A549 (cell line): ENCODE measurements at regions not wholly inside any gene's neighbourhood (a gene's known extent, or its start where the extent isn't known, plus 50 kb on each side); places are given as distances from the start of the nearest gene placed in this dataset.
A peak's percentile ranks its signal among the peaks of the same experiment; 100 is the strongest.

Experiments used
- ATAC-seq, 2 experiments: fragments of 200-7000 bp in 1 of 2; fragments of >200 bp in 1 of 2; cut with Nextera tagmentation in 1 of 2; cut with Tn5 transposase in 1 of 2; 3 replicates each; pipeline versions ENCODE4 v1.8.0 to v1.9.1; 2018 to 2020; ENCODE audit warnings: mild to moderate bottlenecking in 1 of 2, moderate library complexity in 1 of 2
- CTCF ChIA-PET: fragments of 300-600 bp; sonication (Branson Sonifier 250); formaldehyde crosslinking; extraction: SDS; loops from one replicate; lab custom pipeline; 2021; ENCODE audit warnings: antibody characterized with exemption, inconsistent platforms; lab: Yijun Ruan, JAX
- POLR2A ChIA-PET: fragments of 350-600 bp; formaldehyde crosslinking; extraction: SDS; loops from one replicate; lab custom pipeline; 2021; ENCODE audit warnings: antibody characterized with exemption, inconsistent platforms; lab: Yijun Ruan, JAX
- DNase-seq, 2 experiments: peaks; one replicate each; pipeline versions ENCODE4 v3.0.0 to v3.0.0-alpha.2; 2011 to 2016; ENCODE audit warnings: low read depth in 1 of 2, low spot score in 1 of 2
- FAIRE-seq: peaks from 2 replicates; lab custom pipeline; 2011; peaks lifted over from hg19 to GRCh38; lab: Jason Lieb, UNC
- H3K27ac ChIP-seq, 2 experiments: fragments of >200 bp; sonication (Bioruptor Twin); formaldehyde crosslinking; 3 replicates each; pipeline ENCODE4 v1.5.1; 2016 to 2017
- H3K4me1 ChIP-seq: fragments of >200 bp; sonication (Bioruptor Twin); formaldehyde crosslinking; 3 replicates; pipeline ENCODE4 v1.6.1; 2016
- H3K4me2 ChIP-seq: fragments of >200 bp; sonication (Bioruptor Twin); formaldehyde crosslinking; 3 replicates; pipeline ENCODE4 v1.6.1; 2016
- H3K4me3 ChIP-seq: fragments of >200 bp; sonication (Bioruptor Twin); formaldehyde crosslinking; 3 replicates; pipeline ENCODE4 v1.5.1; 2016
- H3K9me3 ChIP-seq: fragments of >200 bp; sonication (Bioruptor Twin); formaldehyde crosslinking; 3 replicates; pipeline ENCODE4 v1.6.1; 2016
- BCL3 ChIP-seq: fragments of >200 bp; sonication (Bioruptor Twin); formaldehyde crosslinking; IDR thresholded peaks from 3 replicates; pipeline ENCODE4 v1.6.1; 2016
- CEBPB ChIP-seq, 2 experiments: fragments of >200 bp in 1 of 2; sonication (Bioruptor Twin) in 1 of 2; formaldehyde crosslinking in 1 of 2; IDR thresholded peaks; 2 replicates each; pipeline ENCODE4 v1.6.1; 2012 to 2016
- CHD4 ChIP-seq: fragments of 200-600 bp; sonication (generic); IDR thresholded peaks from 2 replicates; pipeline ENCODE4 v1.6.1; 2016; ENCODE audit warnings: antibody characterized with exemption, mild to moderate bottlenecking, borderline replicate concordance
- EP300 ChIP-seq, 2 experiments: fragments of >200 bp; sonication (Bioruptor Twin); formaldehyde crosslinking; IDR thresholded peaks; 2 replicates in 1 of 2; 3 replicates in 1 of 2; pipeline ENCODE4 v1.6.1; 2016 to 2017
- ESRRA ChIP-seq: fragments of 150-350 bp; IDR thresholded peaks from 2 replicates; pipeline ENCODE4 v1.6.1; 2014; ENCODE audit warnings: mild to moderate bottlenecking, low read length, borderline replicate concordance
- HDAC2 ChIP-seq: fragments of 200-600 bp; sonication (generic); IDR thresholded peaks from 2 replicates; pipeline ENCODE4 v1.6.1; 2016
- JUN ChIP-seq, 2 experiments: fragments of >200 bp; sonication (Bioruptor Twin); formaldehyde crosslinking; IDR thresholded peaks; 2 replicates in 1 of 2; 3 replicates in 1 of 2; pipeline ENCODE4 v1.6.1; 2016 to 2017
- JUNB ChIP-seq: fragments of >200 bp; sonication (Bioruptor Twin); formaldehyde crosslinking; IDR thresholded peaks from 2 replicates; pipeline ENCODE4 v1.6.1; 2016
- MAFK ChIP-seq: fragments of 450-650 bp; IDR thresholded peaks from 2 replicates; pipeline ENCODE4 v1.6.1; 2014; ENCODE audit not compliant: partially characterized antibody
- POLR2AphosphoS2 ChIP-seq: conservative IDR thresholded peaks from 2 replicates; pipeline ENCODE4 v1.6.1; 2012; ENCODE audit warnings: low read length, improper control_type of control experiment, inconsistent platforms
- RARB ChIP-seq: fragments of 250-450 bp; sonication (Bioruptor Pico); IDR thresholded peaks from 2 replicates; pipeline ENCODE4 v1.8.0; 2021; ENCODE audit warnings: mild to moderate bottlenecking, moderate library complexity
- SMC3 ChIP-seq: fragments of >200 bp; sonication (Bioruptor Twin); formaldehyde crosslinking; IDR thresholded peaks from 3 replicates; pipeline ENCODE4 v1.6.1; 2018; ENCODE audit warnings: inconsistent platforms
- TFCP2L1 ChIP-seq: fragments of 250-450 bp; sonication (Bioruptor Pico); IDR thresholded peaks from 2 replicates; pipeline ENCODE4 v1.5.0; 2021; ENCODE audit warnings: mild to moderate bottlenecking
- TP53 ChIP-seq: fragments of 250-450 bp; sonication (Bioruptor Pico); IDR thresholded peaks from 2 replicates; pipeline ENCODE4 v1.5.0; 2021; ENCODE audit warnings: mild to moderate bottlenecking, moderate library complexity
- USF2 ChIP-seq: fragments of 450-650 bp; IDR thresholded peaks from 2 replicates; pipeline ENCODE4 v1.6.1; 2014; ENCODE audit warnings: antibody characterized with exemption
- ZNF302 ChIP-seq: fragments of 250-450 bp; sonication (Bioruptor Pico); IDR thresholded peaks from 2 replicates; pipeline ENCODE4 v1.9.0; 2021; ENCODE audit warnings: inconsistent platforms, mild to moderate bottlenecking, moderate library complexity
- ZSCAN20 ChIP-seq: fragments of 250-450 bp; sonication (Bioruptor Pico); IDR thresholded peaks from 2 replicates; pipeline ENCODE4 v1.8.0; 2022; ENCODE audit warnings: mild to moderate bottlenecking, moderate library complexity
- WGBS: methylation state at CpG from one replicate; pipeline ENCODE4 v1.1.6; 2017; ENCODE audit errors: missing lambda C conversion rate; 5-methylcytosine and 5-hydroxymethylcytosine counted together
- TF ChIP-seq, protein P1 (sequence below): IDR thresholded peaks from 2 replicates; pipeline ENCODE4 v1.6.1; 2012

DNA sequence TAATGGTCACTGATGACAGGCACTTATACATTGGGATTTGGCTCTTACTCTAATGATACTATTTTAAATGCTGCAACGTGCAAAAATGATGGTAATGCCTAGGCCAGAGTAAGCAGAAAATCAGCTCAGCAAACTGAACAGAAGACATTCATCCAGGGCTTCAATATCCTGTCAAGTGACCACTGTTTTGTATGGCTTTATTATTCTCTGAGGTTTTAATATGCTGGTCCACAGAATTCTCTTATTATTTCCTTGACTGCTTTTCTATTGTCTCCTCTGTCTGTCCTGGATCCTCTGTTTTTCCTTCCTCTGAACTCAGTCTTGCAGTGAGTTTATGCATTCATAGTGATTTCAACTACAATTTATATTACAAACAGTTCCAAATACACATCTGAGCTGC is 90.8 kb upstream of the PMFBP1 start:
- DNase-seq (no peak), FAIRE-seq (no peak), ATAC-seq (no peak)
- Histone ChIP-seq H3K9me3 (no peaks in the 10 kb centered on the region), H3K27ac (no peak overlapping the region), H3K4me2 (no peak overlapping the region), H3K4me3 (no peak overlapping the region), H3K4me1 (no peaks in the 10 kb centered on the region)
- TF ChIP-seq CHD4, result no peak
- CTCF ChIA-PET, result interaction anchor here (0.5 to 1.6 kb wide), 3 partner anchors 9 to 1543 kb away, joined by 3 read pairs; no protein-coding TSS in a partner anchor
- POLR2A ChIA-PET, result no interaction called here
- 9% methylated on average over 1 of the region's 1 CpG for WGBS

- H3K4me3 ChIP-seq, result no peak overlapping the region
- no peak overlapping the region for H3K27ac ChIP-seq
- POLR2A ChIA-PET, result no interaction called here
- H3K4me1 ChIP-seq, result no peaks in the 10 kb centered on the region
- H3K9me3 ChIP-seq, result no peaks in the 10 kb centered on the region
- CTCF ChIA-PET, result no interaction called here
- H3K4me2 ChIP-seq, result no peak overlapping the region
- ATAC-seq (no peak), FAIRE-seq (no peak), DNase-seq (no peak)
- WGBS, result 93% methylated on average over 1 of the region's 1 CpG
- no peak for TF ChIP-seq POLR2AphosphoS2
- no peak for TF ChIP-seq ESRRA
- no peak for TF ChIP-seq BCL3
- no peak for TF ChIP-seq RARB (CRISPR knock-in tag)
- no peak for TF ChIP-seq ZNF302 (CRISPR knock-in tag)
- TF ChIP-seq TFCP2L1 (CRISPR knock-in tag), result no peak
Measured at GRCh38 chr16:72261127-72261526, 89.2 kb upstream of the PMFBP1 start.

DNA sequence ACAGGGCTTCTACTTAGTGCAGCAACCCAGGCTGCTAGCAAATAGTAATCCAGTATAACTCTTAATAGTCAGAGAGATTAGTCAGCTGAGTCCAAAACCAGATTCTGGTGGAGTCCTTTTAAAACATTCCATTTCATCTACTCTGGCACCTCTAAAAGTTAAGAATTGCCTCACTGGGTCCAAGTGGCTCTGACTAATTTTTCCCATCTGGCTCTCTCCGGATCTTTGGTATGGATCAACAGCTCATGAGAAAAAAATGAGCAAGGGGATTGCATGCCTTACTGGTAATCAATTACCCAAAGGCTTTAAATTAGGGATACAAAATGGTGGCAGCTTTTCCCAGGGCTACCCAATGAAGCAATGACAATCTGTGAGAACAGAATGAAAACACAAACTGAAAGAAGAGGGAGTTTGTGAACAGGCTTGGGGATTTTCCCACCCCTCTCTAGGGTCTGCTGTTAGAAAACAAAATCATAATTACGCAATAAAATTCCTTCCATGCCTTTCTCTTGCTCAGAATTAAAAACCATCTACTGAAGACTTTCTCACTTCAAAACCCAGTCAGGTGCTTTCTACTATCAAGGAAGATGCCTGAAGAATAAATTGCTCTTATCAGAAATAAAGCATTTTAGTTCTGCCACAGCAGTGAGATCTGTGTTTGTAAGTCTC is 84.6 kb upstream of the PMFBP1 start:
- ChIA-PET POLR2A (no interaction called here), CTCF (interaction anchor here (1.3 to 1.6 kb wide), 2 partner anchors 15 to 1700 kb away, joined by 3 to 6 read pairs; no protein-coding TSS in a partner anchor)
- ATAC-seq (no peak), DNase-seq (no peak), FAIRE-seq (no peak)
- no peaks in the 10 kb centered on the region for H3K4me1 ChIP-seq
- H3K4me3 ChIP-seq, result no peak overlapping the region
- H3K9me3 ChIP-seq, result no peaks in the 10 kb centered on the region
- WGBS, result 41% methylated on average over 2 of the region's 2 CpGs
- TF ChIP-seq JUN (IDR thresholded peaks at IDR 0.05) (no peak), CEBPB (IDR thresholded peaks at IDR 0.05) (peak; percentile 24 to 44; a peak in 2 of 4 replicates), HDAC2 (no peak)
- no peak overlapping the region for H3K4me2 ChIP-seq
- H3K27ac ChIP-seq, result no peak overlapping the region

- ATAC-seq (no peak), FAIRE-seq (no peak)
- Histone ChIP-seq H3K4me3 (no peak overlapping the region), H3K27ac (no peak overlapping the region)
- CTCF ChIA-PET, result interaction anchor here (1.3 kb wide), 1 partner anchor 1701 kb away, joined by 3 read pairs; no protein-coding TSS in a partner anchor
- 11% methylated on average over 1 of the region's 1 CpG for WGBS
- TF ChIP-seq ZSCAN20, result no peak
- TF ChIP-seq TP53, result no peak
- no peak for TF ChIP-seq BCL3
- TF ChIP-seq USF2, result no peak
- no peak for TF ChIP-seq EP300 (IDR thresholded peaks at IDR 0.05)
- TF ChIP-seq ZNF302 (CRISPR knock-in tag), result no peak
- TF ChIP-seq, protein P1, sequence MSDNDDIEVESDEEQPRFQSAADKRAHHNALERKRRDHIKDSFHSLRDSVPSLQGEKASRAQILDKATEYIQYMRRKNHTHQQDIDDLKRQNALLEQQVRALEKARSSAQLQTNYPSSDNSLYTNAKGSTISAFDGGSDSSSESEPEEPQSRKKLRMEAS, result no peak
- no peak for TF ChIP-seq JUNB
- no peak for TF ChIP-seq SMC3
- TF ChIP-seq MAFK, result no peak
- TF ChIP-seq, all 56 proteins: peak for 0
- no peak for DNase-seq
- H3K4me1 ChIP-seq, result no peaks in the 10 kb centered on the region
- POLR2A ChIA-PET, result no interaction called here
- H3K9me3 ChIP-seq, result no peaks in the 10 kb centered on the region
- no peak overlapping the region for H3K4me2 ChIP-seq
Measured at GRCh38 chr16:72255786-72256185, 83.8 kb upstream of the PMFBP1 start.
